H1 (cell line): ENCODE measurements at regions not wholly inside any gene's neighbourhood (a gene's known extent, or its start where the extent isn't known, plus 50 kb on each side); places are given as distances from the start of the nearest gene placed in this dataset.

ENCODE experiments used
- CTCF ChIA-PET: fragments of 300-600 bp; sonication (Branson Sonifier 250); formaldehyde crosslinking; loops from one replicate; lab custom pipeline; 2021; ENCODE audit not compliant: partially characterized antibody; lab: Charles Lee
- POLR2A ChIA-PET: fragments of 300-600 bp; sonication (Branson Sonifier 250); formaldehyde crosslinking; loops from one replicate; lab custom pipeline; 2021; ENCODE audit warnings: inconsistent platforms; ENCODE audit not compliant: partially characterized antibody; lab: Charles Lee
- DNase-seq, 2 experiments: peaks; one replicate each; pipeline versions ENCODE4 v3.0.0 to v3.0.0-alpha.2; 2010 to 2022; ENCODE audit warnings: low spot score in 2 of 2, low read depth in 1 of 2, mixed read lengths in 1 of 2
- FAIRE-seq: peaks from 2 replicates; lab custom pipeline; 2011; peaks lifted over from hg19 to GRCh38; lab: Jason Lieb, UNC
- H2AFZ ChIP-seq: 2 replicates; pipeline ENCODE4 v1.8.1; 2012; ENCODE audit warnings: low read length, inconsistent platforms
- H2AK5ac ChIP-seq: 2 replicates; pipeline ENCODE4 v1.6.1; 2013; ENCODE audit warnings: low read depth, low read length
- H2BK120ac ChIP-seq: replicated peaks from 2 replicates; pipeline ENCODE3; 2013; ENCODE audit warnings: low read depth, low read length, inconsistent platforms
- H2BK12ac ChIP-seq: 2 replicates; pipeline ENCODE4 v1.6.1; 2013; ENCODE audit warnings: low read depth, low read length
- H2BK15ac ChIP-seq: 2 replicates; pipeline ENCODE4 v1.6.1; 2013; ENCODE audit warnings: low read length
- H2BK20ac ChIP-seq: 2 replicates; pipeline ENCODE4 v1.6.1; 2013; ENCODE audit warnings: low read length
- H2BK5ac ChIP-seq: 2 replicates; pipeline ENCODE4 v1.6.1; 2013; ENCODE audit warnings: low read depth, low read length
- H3K14ac ChIP-seq: 2 replicates; pipeline ENCODE4 v1.6.1; 2013; ENCODE audit warnings: inconsistent platforms; ENCODE audit not compliant: insufficient read length
- H3K18ac ChIP-seq: 2 replicates; pipeline ENCODE4 v1.6.1; 2013; ENCODE audit warnings: low read length; ENCODE audit errors: extremely low read depth
- H3K23ac ChIP-seq: 2 replicates; pipeline ENCODE4 v1.6.1; 2013; ENCODE audit warnings: inconsistent platforms; ENCODE audit not compliant: insufficient read length
- H3K23me2 ChIP-seq: 2 replicates; pipeline ENCODE4 v1.6.1; 2013; ENCODE audit warnings: low read depth, low read length
- H3K27ac ChIP-seq: 2 replicates; pipeline ENCODE4 v1.6.1; 2011; ENCODE audit warnings: low read depth, low read length, inconsistent platforms
- H3K27me3 ChIP-seq, 4 experiments: replicated peaks in 1 of 4; 1 replicate in 1 of 4; 2 replicates in 3 of 4; pipeline versions ENCODE4 v1.6.1 to v1.8.1; 2011 to 2013; ENCODE audit warnings: low read length in 3 of 4, mild to moderate bottlenecking in 3 of 4, inconsistent platforms in 2 of 4, mixed read lengths in 2 of 4, moderate library complexity in 1 of 4; ENCODE audit not compliant: control insufficient read depth in 3 of 4, insufficient read depth in 3 of 4; ENCODE audit errors: extremely low read depth in 1 of 4
- H3K36me3 ChIP-seq, 4 experiments: 2 replicates each; pipeline versions ENCODE4 v1.6.1 to v1.8.1; 2011 to 2013; ENCODE audit warnings: mild to moderate bottlenecking in 4 of 4, low read length in 3 of 4, moderate library complexity in 2 of 4, control low read depth in 1 of 4, inconsistent platforms in 1 of 4; ENCODE audit not compliant: insufficient read depth in 4 of 4, control insufficient read depth in 2 of 4
- H3K4ac ChIP-seq: replicated peaks from 2 replicates; pipeline ENCODE3; 2013; ENCODE audit warnings: low read length, low read depth, mixed read lengths, inconsistent platforms; ENCODE audit not compliant: insufficient read length
- H3K4me1 ChIP-seq, 4 experiments: replicated peaks in 1 of 4; 1 replicate in 1 of 4; 2 replicates in 3 of 4; pipeline versions ENCODE4 v1.6.1 to v1.8.1; 2011 to 2013; ENCODE audit warnings: low read length in 3 of 4, inconsistent platforms in 2 of 4, mixed read lengths in 1 of 4; ENCODE audit not compliant: insufficient read depth in 4 of 4, control insufficient read depth in 3 of 4
- H3K4me2 ChIP-seq, 2 experiments: 2 replicates each; pipeline versions ENCODE4 v1.6.1 to v1.8.1; 2011 to 2013; ENCODE audit warnings: low read depth in 2 of 2, low read length in 2 of 2, control low read depth in 1 of 2, inconsistent platforms in 1 of 2, mild to moderate bottlenecking in 1 of 2; ENCODE audit not compliant: insufficient read depth in 1 of 2
- H3K4me3 ChIP-seq, 4 experiments: fragments of 200-600, 300-600 bp in 1 of 4; sonication (generic), shearing (Covaris generic), sonication (Bioruptor Twin) in 1 of 4; 2 replicates each; pipeline versions ENCODE4 v1.5.1 to v1.8.1; 2011 to 2016; ENCODE audit warnings: low read length in 4 of 4, low read depth in 3 of 4, control low read depth in 2 of 4, inconsistent platforms in 2 of 4, mild to moderate bottlenecking in 2 of 4, mixed read lengths in 1 of 4, moderate library complexity in 1 of 4; ENCODE audit not compliant: insufficient read depth in 2 of 4; ENCODE audit errors: extremely low read depth in 1 of 4
- H3K56ac ChIP-seq: replicated peaks from 2 replicates; pipeline ENCODE3; 2013; ENCODE audit warnings: low read depth, mild to moderate bottlenecking, mixed read lengths, low read length, inconsistent platforms; ENCODE audit not compliant: insufficient read length
- H3K79me1 ChIP-seq: 2 replicates; pipeline ENCODE4 v1.6.1; 2013; ENCODE audit warnings: low read depth, low read length, control low read depth
- H3K79me2 ChIP-seq, 2 experiments: 2 replicates each; pipeline versions ENCODE4 v1.6.1 to v1.8.1; 2012 to 2013; ENCODE audit warnings: low read length in 2 of 2, mild to moderate bottlenecking in 2 of 2, inconsistent platforms in 1 of 2; ENCODE audit not compliant: insufficient read depth in 2 of 2, control insufficient read depth in 1 of 2
- H3K9ac ChIP-seq, 4 experiments: replicated peaks in 1 of 4; 1 replicate in 1 of 4; 2 replicates in 3 of 4; pipeline versions ENCODE4 v1.6.1 to v1.8.1; 2011 to 2013; ENCODE audit warnings: low read depth in 3 of 4, low read length in 3 of 4, control low read depth in 2 of 4, mild to moderate bottlenecking in 2 of 4, moderate library complexity in 2 of 4, inconsistent platforms in 1 of 4; ENCODE audit errors: extremely low read depth in 1 of 4
- H3K9me3 ChIP-seq, 2 experiments: 2 replicates each; pipeline versions ENCODE4 v1.6.1 to v1.8.1; 2012 to 2013; ENCODE audit warnings: mild to moderate bottlenecking in 2 of 2, moderate library complexity in 2 of 2, control low read depth in 1 of 2, inconsistent platforms in 1 of 2, low read depth in 1 of 2, low read length in 1 of 2, mixed read lengths in 1 of 2; ENCODE audit not compliant: insufficient read depth in 2 of 2
- H4K20me1 ChIP-seq, 2 experiments: replicated peaks in 1 of 2; 2 replicates each; pipeline versions ENCODE3 to v1.8.1; 2011 to 2013; ENCODE audit warnings: inconsistent platforms in 2 of 2, low read length in 2 of 2, mild to moderate bottlenecking in 1 of 2; ENCODE audit not compliant: insufficient read depth in 2 of 2, control insufficient read depth in 1 of 2
- H4K5ac ChIP-seq: 2 replicates; pipeline ENCODE4 v1.6.1; 2013; ENCODE audit warnings: low read length, low read depth, mixed read lengths, inconsistent platforms; ENCODE audit not compliant: insufficient read length
- H4K8ac ChIP-seq: 2 replicates; pipeline ENCODE4 v1.8.0; 2013; ENCODE audit warnings: mild to moderate bottlenecking, moderate library complexity, low read length, inconsistent platforms; ENCODE audit not compliant: insufficient read depth; ENCODE audit errors: extremely low read depth
- H4K91ac ChIP-seq: replicated peaks from 2 replicates; pipeline ENCODE3; 2013; ENCODE audit warnings: low read length, mixed read lengths, inconsistent platforms; ENCODE audit not compliant: insufficient read length
- CHD2 ChIP-seq: IDR thresholded peaks from 2 replicates; pipeline ENCODE4 v1.6.1; 2012; ENCODE audit warnings: low read length, improper control_type of control experiment
- EGR1 ChIP-seq: IDR thresholded peaks from 2 replicates; pipeline ENCODE4 v1.6.1; 2011; ENCODE audit warnings: low read depth, low read length, borderline replicate concordance
- RAD21 ChIP-seq, 2 experiments: IDR thresholded peaks in 1 of 2; conservative IDR thresholded peaks in 1 of 2; 2 replicates each; pipeline ENCODE4 v1.6.1; 2011; ENCODE audit warnings: low read depth in 2 of 2, low read length in 2 of 2, improper control_type of control experiment in 1 of 2, inconsistent platforms in 1 of 2, mild to moderate bottlenecking in 1 of 2, moderate library complexity in 1 of 2
- RBBP5 ChIP-seq: IDR thresholded peaks from 2 replicates; pipeline ENCODE4 v1.7.1; 2012; ENCODE audit warnings: low read depth, mild to moderate bottlenecking, inconsistent platforms, low read length, moderate library complexity, borderline replicate concordance
- RNF2 ChIP-seq: fragments of 200-900, 300-1000 bp; sonication (generic); IDR thresholded peaks from 2 replicates; pipeline ENCODE4 v1.7.1; 2016; ENCODE audit warnings: borderline replicate concordance, low read depth, mild to moderate bottlenecking, antibody characterized with exemption, low read length; ENCODE audit not compliant: poor library complexity, severe bottlenecking; ENCODE audit errors: missing control alignments
- SRF ChIP-seq: IDR thresholded peaks from 2 replicates; pipeline ENCODE4 v1.6.1; 2011; ENCODE audit warnings: mild to moderate bottlenecking, low read depth, low read length, moderate library complexity
- YY1 ChIP-seq: IDR thresholded peaks from 2 replicates; pipeline ENCODE4 v1.6.1; 2011; ENCODE audit warnings: low read depth, mild to moderate bottlenecking, low read length
- WGBS, 2 experiments: shearing (Covaris generic) in 1 of 2; methylation state at CpG; one replicate each; pipeline versions ENCODE4 v1.1.6 to v1.1.7; 2013 to 2015; ENCODE audit warnings: low lambda C conversion rate in 2 of 2, mixed read lengths in 2 of 2, inconsistent platforms in 1 of 2, low coverage in 1 of 2, missing lambda C conversion rate in 1 of 2; ENCODE audit not compliant: insufficient replicate concordance in 2 of 2, insufficient coverage in 1 of 2, insufficient read length in 1 of 2; ENCODE audit errors: extremely low coverage in 1 of 2, missing lambda C conversion rate in 1 of 2; 5-methylcytosine and 5-hydroxymethylcytosine counted together

GRCh38 chr14:97283426-97283825 is 486.2 kb downstream of the VRK1 start:
- Histone ChIP-seq H3K27ac (no peak overlapping the region), H4K8ac (no peak overlapping the region), H2AFZ (peak overlapping the region; percentile 56; the same call in 1 of the 2 replicates), H3K27me3 (no peaks in the 10 kb centered on the region), H3K23me2 (peaks cover 5% of the 10 kb centered on the region; the same call in 1 of the 2 replicates), H3K14ac (no peak overlapping the region), H2BK20ac (no peak overlapping the region), H3K4me1 (peaks cover 0 to 4% (median 2%) of the 10 kb centered on the region in 4 experiments; a peak in 2 of 7 replicates), H3K9me3 (no peaks in the 10 kb centered on the region), H3K56ac (no peak overlapping the region), H3K4me3 (no peak overlapping the region), H4K91ac (no peak overlapping the region), H3K79me1 (no peaks in the 10 kb centered on the region), H2AK5ac (no peak overlapping the region), H4K20me1 (no peaks in the 10 kb centered on the region), H2BK5ac (no peak overlapping the region), H3K9ac (no peak overlapping the region), H4K5ac (no peak overlapping the region), H3K23ac (no peak overlapping the region), H3K36me3 (no peaks in the 10 kb centered on the region), H3K4ac (no peak overlapping the region), H2BK15ac (no peak overlapping the region), H2BK12ac (no peak overlapping the region), H3K4me2 (no peak overlapping the region), H2BK120ac (no peak overlapping the region), H3K18ac (no peak overlapping the region), H3K79me2 (no peaks in the 10 kb centered on the region)
- no peak for DNase-seq
- POLR2A ChIA-PET = no interaction called here
- WGBS, 2 experiments = 91% methylated on average over 8 of the region's 8 CpGs; no CpG with 5 or more reads in 1 of the 2 experiments
- FAIRE-seq = no peak
- TF ChIP-seq CHD2 = no peak
- TF ChIP-seq RNF2 = no peak
- TF ChIP-seq EGR1 = no peak
- TF ChIP-seq RBBP5 = no peak
- TF ChIP-seq RAD21 (IDR thresholded peaks at IDR 0.05 in 1 of 2, conservative IDR thresholded peaks at IDR 0.05 in 1 of 2; ENCODE audit: low read depth in 2 of 2, low read length in 2 of 2) = no peak
- no peak for TF ChIP-seq YY1
- no peak for TF ChIP-seq SRF
- CTCF ChIA-PET = interaction anchor here (0.6 to 1.2 kb wide), 2 partner anchors 16 to 33 kb away, joined by 3 read pairs; no protein-coding TSS in a partner anchor
